H1 (cell line): ENCODE measurements at regions not wholly inside any gene's neighbourhood (a gene's known extent, or its start where the extent isn't known, plus 50 kb on each side); places are given as distances from the start of the nearest gene placed in this dataset.

Source experiments
- CTCF ChIA-PET: fragments of 300-600 bp; sonication (Branson Sonifier 250); formaldehyde crosslinking; loops from one replicate; lab custom pipeline; 2021; ENCODE audit not compliant: partially characterized antibody; lab: Charles Lee
- POLR2A ChIA-PET: fragments of 300-600 bp; sonication (Branson Sonifier 250); formaldehyde crosslinking; loops from one replicate; lab custom pipeline; 2021; ENCODE audit warnings: inconsistent platforms; ENCODE audit not compliant: partially characterized antibody; lab: Charles Lee
- DNase-seq, 2 experiments: peaks; one replicate each; pipeline versions ENCODE4 v3.0.0 to v3.0.0-alpha.2; 2010 to 2022; ENCODE audit warnings: low spot score in 2 of 2, low read depth in 1 of 2, mixed read lengths in 1 of 2
- FAIRE-seq: peaks from 2 replicates; lab custom pipeline; 2011; peaks lifted over from hg19 to GRCh38; lab: Jason Lieb, UNC
- H2AFZ ChIP-seq: 2 replicates; pipeline ENCODE4 v1.8.1; 2012; ENCODE audit warnings: low read length, inconsistent platforms
- H2AK5ac ChIP-seq: 2 replicates; pipeline ENCODE4 v1.6.1; 2013; ENCODE audit warnings: low read depth, low read length
- H2BK120ac ChIP-seq: replicated peaks from 2 replicates; pipeline ENCODE3; 2013; ENCODE audit warnings: low read depth, low read length, inconsistent platforms
- H2BK12ac ChIP-seq: 2 replicates; pipeline ENCODE4 v1.6.1; 2013; ENCODE audit warnings: low read depth, low read length
- H2BK15ac ChIP-seq: 2 replicates; pipeline ENCODE4 v1.6.1; 2013; ENCODE audit warnings: low read length
- H2BK20ac ChIP-seq: 2 replicates; pipeline ENCODE4 v1.6.1; 2013; ENCODE audit warnings: low read length
- H2BK5ac ChIP-seq: 2 replicates; pipeline ENCODE4 v1.6.1; 2013; ENCODE audit warnings: low read depth, low read length
- H3K14ac ChIP-seq: 2 replicates; pipeline ENCODE4 v1.6.1; 2013; ENCODE audit warnings: inconsistent platforms; ENCODE audit not compliant: insufficient read length
- H3K18ac ChIP-seq: 2 replicates; pipeline ENCODE4 v1.6.1; 2013; ENCODE audit warnings: low read length; ENCODE audit errors: extremely low read depth
- H3K23ac ChIP-seq: 2 replicates; pipeline ENCODE4 v1.6.1; 2013; ENCODE audit warnings: inconsistent platforms; ENCODE audit not compliant: insufficient read length
- H3K23me2 ChIP-seq: 2 replicates; pipeline ENCODE4 v1.6.1; 2013; ENCODE audit warnings: low read depth, low read length
- H3K27ac ChIP-seq: 2 replicates; pipeline ENCODE4 v1.6.1; 2011; ENCODE audit warnings: low read depth, low read length, inconsistent platforms
- H3K27me3 ChIP-seq, 4 experiments: replicated peaks in 1 of 4; 1 replicate in 1 of 4; 2 replicates in 3 of 4; pipeline versions ENCODE4 v1.6.1 to v1.8.1; 2011 to 2013; ENCODE audit warnings: low read length in 3 of 4, mild to moderate bottlenecking in 3 of 4, inconsistent platforms in 2 of 4, mixed read lengths in 2 of 4, moderate library complexity in 1 of 4; ENCODE audit not compliant: control insufficient read depth in 3 of 4, insufficient read depth in 3 of 4; ENCODE audit errors: extremely low read depth in 1 of 4
- H3K36me3 ChIP-seq, 4 experiments: 2 replicates each; pipeline versions ENCODE4 v1.6.1 to v1.8.1; 2011 to 2013; ENCODE audit warnings: mild to moderate bottlenecking in 4 of 4, low read length in 3 of 4, moderate library complexity in 2 of 4, control low read depth in 1 of 4, inconsistent platforms in 1 of 4; ENCODE audit not compliant: insufficient read depth in 4 of 4, control insufficient read depth in 2 of 4
- H3K4ac ChIP-seq: replicated peaks from 2 replicates; pipeline ENCODE3; 2013; ENCODE audit warnings: low read length, low read depth, mixed read lengths, inconsistent platforms; ENCODE audit not compliant: insufficient read length
- H3K4me1 ChIP-seq, 4 experiments: replicated peaks in 1 of 4; 1 replicate in 1 of 4; 2 replicates in 3 of 4; pipeline versions ENCODE4 v1.6.1 to v1.8.1; 2011 to 2013; ENCODE audit warnings: low read length in 3 of 4, inconsistent platforms in 2 of 4, mixed read lengths in 1 of 4; ENCODE audit not compliant: insufficient read depth in 4 of 4, control insufficient read depth in 3 of 4
- H3K4me2 ChIP-seq, 2 experiments: 2 replicates each; pipeline versions ENCODE4 v1.6.1 to v1.8.1; 2011 to 2013; ENCODE audit warnings: low read depth in 2 of 2, low read length in 2 of 2, control low read depth in 1 of 2, inconsistent platforms in 1 of 2, mild to moderate bottlenecking in 1 of 2; ENCODE audit not compliant: insufficient read depth in 1 of 2
- H3K4me3 ChIP-seq, 4 experiments: fragments of 200-600, 300-600 bp in 1 of 4; sonication (generic), shearing (Covaris generic), sonication (Bioruptor Twin) in 1 of 4; 2 replicates each; pipeline versions ENCODE4 v1.5.1 to v1.8.1; 2011 to 2016; ENCODE audit warnings: low read length in 4 of 4, low read depth in 3 of 4, control low read depth in 2 of 4, inconsistent platforms in 2 of 4, mild to moderate bottlenecking in 2 of 4, mixed read lengths in 1 of 4, moderate library complexity in 1 of 4; ENCODE audit not compliant: insufficient read depth in 2 of 4; ENCODE audit errors: extremely low read depth in 1 of 4
- H3K56ac ChIP-seq: replicated peaks from 2 replicates; pipeline ENCODE3; 2013; ENCODE audit warnings: low read depth, mild to moderate bottlenecking, mixed read lengths, low read length, inconsistent platforms; ENCODE audit not compliant: insufficient read length
- H3K79me1 ChIP-seq: 2 replicates; pipeline ENCODE4 v1.6.1; 2013; ENCODE audit warnings: low read depth, low read length, control low read depth
- H3K79me2 ChIP-seq, 2 experiments: 2 replicates each; pipeline versions ENCODE4 v1.6.1 to v1.8.1; 2012 to 2013; ENCODE audit warnings: low read length in 2 of 2, mild to moderate bottlenecking in 2 of 2, inconsistent platforms in 1 of 2; ENCODE audit not compliant: insufficient read depth in 2 of 2, control insufficient read depth in 1 of 2
- H3K9ac ChIP-seq, 4 experiments: replicated peaks in 1 of 4; 1 replicate in 1 of 4; 2 replicates in 3 of 4; pipeline versions ENCODE4 v1.6.1 to v1.8.1; 2011 to 2013; ENCODE audit warnings: low read depth in 3 of 4, low read length in 3 of 4, control low read depth in 2 of 4, mild to moderate bottlenecking in 2 of 4, moderate library complexity in 2 of 4, inconsistent platforms in 1 of 4; ENCODE audit errors: extremely low read depth in 1 of 4
- H3K9me3 ChIP-seq, 2 experiments: 2 replicates each; pipeline versions ENCODE4 v1.6.1 to v1.8.1; 2012 to 2013; ENCODE audit warnings: mild to moderate bottlenecking in 2 of 2, moderate library complexity in 2 of 2, control low read depth in 1 of 2, inconsistent platforms in 1 of 2, low read depth in 1 of 2, low read length in 1 of 2, mixed read lengths in 1 of 2; ENCODE audit not compliant: insufficient read depth in 2 of 2
- H4K20me1 ChIP-seq, 2 experiments: replicated peaks in 1 of 2; 2 replicates each; pipeline versions ENCODE3 to v1.8.1; 2011 to 2013; ENCODE audit warnings: inconsistent platforms in 2 of 2, low read length in 2 of 2, mild to moderate bottlenecking in 1 of 2; ENCODE audit not compliant: insufficient read depth in 2 of 2, control insufficient read depth in 1 of 2
- H4K5ac ChIP-seq: 2 replicates; pipeline ENCODE4 v1.6.1; 2013; ENCODE audit warnings: low read length, low read depth, mixed read lengths, inconsistent platforms; ENCODE audit not compliant: insufficient read length
- H4K8ac ChIP-seq: 2 replicates; pipeline ENCODE4 v1.8.0; 2013; ENCODE audit warnings: mild to moderate bottlenecking, moderate library complexity, low read length, inconsistent platforms; ENCODE audit not compliant: insufficient read depth; ENCODE audit errors: extremely low read depth
- H4K91ac ChIP-seq: replicated peaks from 2 replicates; pipeline ENCODE3; 2013; ENCODE audit warnings: low read length, mixed read lengths, inconsistent platforms; ENCODE audit not compliant: insufficient read length
- CHD1 ChIP-seq: IDR thresholded peaks from 2 replicates; pipeline ENCODE4 v1.6.1; 2012; ENCODE audit warnings: low read depth, low read length, improper control_type of control experiment
- SP2 ChIP-seq: IDR thresholded peaks from 2 replicates; pipeline ENCODE4 v1.6.1; 2012; ENCODE audit warnings: mild to moderate bottlenecking, low read length, inconsistent platforms
- YY1 ChIP-seq: IDR thresholded peaks from 2 replicates; pipeline ENCODE4 v1.6.1; 2011; ENCODE audit warnings: low read depth, mild to moderate bottlenecking, low read length
- WGBS, 2 experiments: shearing (Covaris generic) in 1 of 2; methylation state at CpG; one replicate each; pipeline versions ENCODE4 v1.1.6 to v1.1.7; 2013 to 2015; ENCODE audit warnings: low lambda C conversion rate in 2 of 2, mixed read lengths in 2 of 2, inconsistent platforms in 1 of 2, low coverage in 1 of 2, missing lambda C conversion rate in 1 of 2; ENCODE audit not compliant: insufficient replicate concordance in 2 of 2, insufficient coverage in 1 of 2, insufficient read length in 1 of 2; ENCODE audit errors: extremely low coverage in 1 of 2, missing lambda C conversion rate in 1 of 2; 5-methylcytosine and 5-hydroxymethylcytosine counted together

GRCh38 chr5:26761045-26761444 is 277.3 kb downstream of the CDH9 start:
- Histone ChIP-seq H3K23ac (no peak overlapping the region), H2BK15ac (no peak overlapping the region), H2BK20ac (no peak overlapping the region), H3K23me2 (no peaks in the 10 kb centered on the region), H4K8ac (no peak overlapping the region), H3K4ac (no peak overlapping the region)
- TF ChIP-seq YY1 (no peak), SP2 (no peak), CHD1 (no peak)
- TF ChIP-seq, all 59 proteins: peak for 0
- Histone ChIP-seq H3K27me3 (no peaks in the 10 kb centered on the region), H3K14ac (no peak overlapping the region), H3K18ac (no peak overlapping the region; the same call in 1 of the 2 replicates), H4K20me1 (no peaks in the 10 kb centered on the region), H4K91ac (no peak overlapping the region), H3K4me3 (no peak overlapping the region), H2BK5ac (no peak overlapping the region), H3K9ac (no peak overlapping the region), H3K56ac (no peak overlapping the region), H2AFZ (no peak overlapping the region), H3K79me2 (no peaks in the 10 kb centered on the region), H4K5ac (no peak overlapping the region), H3K79me1 (no peaks in the 10 kb centered on the region), H3K36me3 (no peaks in the 10 kb centered on the region), H2AK5ac (no peak overlapping the region), H2BK12ac (no peak overlapping the region), H3K4me1 (no peaks in the 10 kb centered on the region), H3K4me2 (no peak overlapping the region), H3K9me3 (no peaks in the 10 kb centered on the region), H2BK120ac (no peak overlapping the region), H3K27ac (no peak overlapping the region)
- FAIRE-seq, result no peak
- POLR2A ChIA-PET, result no interaction called here
- DNase-seq, result no peak
- CTCF ChIA-PET, result interaction anchor here (0.6 kb wide), 1 partner anchor 97 kb away, joined by 4 read pairs; no protein-coding TSS in a partner anchor
- 95% methylated on average over 7 of the region's 7 CpGs; no CpG with 5 or more reads in 1 of the 2 experiments for WGBS, 2 experiments
